ENCODE measurements at regions not wholly inside any gene's neighbourhood (a gene's known extent, or its start where the extent isn't known, plus 50 kb on each side); places are given as distances from the start of the nearest gene placed in this dataset.

DNA sequence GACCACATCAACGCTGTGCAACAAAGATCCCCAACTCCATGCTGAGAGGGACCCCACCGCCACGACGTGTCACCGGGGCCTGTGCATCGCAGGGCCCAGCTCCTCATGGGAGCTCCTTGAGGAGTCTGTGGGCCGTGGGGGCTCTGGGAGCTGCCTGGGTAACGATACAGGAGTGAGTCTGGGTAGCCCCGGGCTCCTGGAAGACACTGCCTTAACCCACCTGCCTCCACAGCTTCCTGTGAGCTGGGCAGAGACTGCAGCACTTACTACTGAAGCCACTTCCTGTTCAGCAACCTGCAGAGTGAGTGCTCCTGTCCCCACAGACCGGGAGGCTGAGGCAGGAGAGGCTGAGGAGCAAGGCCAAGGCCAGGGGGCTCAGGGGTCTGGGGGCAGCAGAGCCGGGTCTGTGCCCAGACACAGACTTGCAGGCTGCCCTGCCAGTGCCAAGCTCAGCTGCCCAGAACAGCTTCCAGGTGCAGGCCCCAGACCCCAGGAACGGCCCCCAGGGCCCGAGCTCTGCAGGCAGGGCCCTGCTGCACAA, 226.7 kb downstream of the BRD1 start:
- H3K36me3 ChIP-seq (ENCODE audit: control insufficient read depth in 2 of 2, insufficient read depth in 1 of 2, low read length in 2 of 2): no peaks in the 10 kb centered on the region
- H3K4me3 ChIP-seq (ENCODE audit: low read depth, low read length): no peak overlapping the region
- no peaks in the 10 kb centered on the region for H3K4me1 ChIP-seq (ENCODE audit: control insufficient read depth, insufficient read depth, low read length)
- H3K9me3 ChIP-seq (ENCODE audit: control insufficient read depth, insufficient read depth, low read depth, low read length): no peaks in the 10 kb centered on the region
- no peak for TF ChIP-seq IKZF3 (tag by site-specific recombination; IDR thresholded peaks at IDR 0.05)
- TF ChIP-seq ZBTB48 (tag by site-specific recombination; IDR thresholded peaks at IDR 0.05): no peak
- no peak for TF ChIP-seq ZNF169 (tag by site-specific recombination; IDR thresholded peaks at IDR 0.05)
- TF ChIP-seq ZBTB7A (tag by site-specific recombination; IDR thresholded peaks at IDR 0.05; ENCODE audit: low read depth): no peak
- TF ChIP-seq, protein P1, sequence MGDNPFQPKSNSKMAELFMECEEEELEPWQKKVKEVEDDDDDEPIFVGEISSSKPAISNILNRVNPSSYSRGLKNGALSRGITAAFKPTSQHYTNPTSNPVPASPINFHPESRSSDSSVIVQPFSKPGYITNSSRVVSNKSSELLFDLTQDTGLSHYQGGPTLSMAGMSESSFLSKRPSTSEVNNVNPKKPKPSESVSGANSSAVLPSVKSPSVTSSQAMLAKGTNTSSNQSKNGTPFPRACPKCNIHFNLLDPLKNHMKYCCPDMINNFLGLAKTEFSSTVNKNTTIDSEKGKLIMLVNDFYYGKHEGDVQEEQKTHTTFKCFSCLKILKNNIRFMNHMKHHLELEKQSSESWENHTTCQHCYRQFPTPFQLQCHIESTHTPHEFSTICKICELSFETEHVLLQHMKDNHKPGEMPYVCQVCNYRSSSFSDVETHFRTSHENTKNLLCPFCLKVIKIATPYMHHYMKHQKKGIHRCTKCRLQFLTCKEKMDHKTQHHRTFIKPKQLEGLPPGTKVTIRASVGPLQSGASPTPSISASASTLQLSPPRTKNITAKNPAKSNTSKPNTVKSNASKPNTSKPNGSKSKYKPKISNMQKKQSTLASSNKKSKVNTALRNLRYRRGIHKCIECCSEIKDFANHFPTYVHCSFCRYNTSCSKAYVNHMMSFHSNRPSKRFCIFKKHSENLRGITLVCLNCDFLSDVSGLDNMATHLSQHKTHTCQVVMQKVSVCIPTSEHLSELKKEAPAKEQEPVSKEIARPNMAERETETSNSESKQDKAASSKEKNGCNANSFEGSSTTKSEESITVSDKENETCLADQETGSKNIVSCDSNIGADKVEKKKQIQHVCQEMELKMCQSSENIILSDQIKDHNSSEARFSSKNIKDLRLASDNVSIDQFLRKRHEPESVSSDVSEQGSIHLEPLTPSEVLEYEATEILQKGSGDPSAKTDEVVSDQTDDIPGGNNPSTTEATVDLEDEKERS (tag by site-specific recombination; IDR thresholded peaks at IDR 0.05): no peak
- no peak for TF ChIP-seq ZNF837 (tag by site-specific recombination; IDR thresholded peaks at IDR 0.05)
- TF ChIP-seq ZNF664 (tag by site-specific recombination; IDR thresholded peaks at IDR 0.05): no peak
- TF ChIP-seq GFI1B (tag by site-specific recombination; IDR thresholded peaks at IDR 0.05): no peak
- TF ChIP-seq ZNF670 (tag by site-specific recombination; IDR thresholded peaks at IDR 0.05; ENCODE audit: low read depth): no peak
- no peak for TF ChIP-seq HOXA7 (CRISPR knock-in tag; IDR thresholded peaks at IDR 0.05; ENCODE audit: borderline replicate concordance)
- TF ChIP-seq ZNF529 (tag by site-specific recombination; IDR thresholded peaks at IDR 0.05; ENCODE audit: insufficient replicate concordance): no peak
- no peak for TF ChIP-seq ZNF366 (tag by site-specific recombination; conservative IDR thresholded peaks at IDR 0.05)
- TF ChIP-seq ZNF623 (tag by site-specific recombination; IDR thresholded peaks at IDR 0.05): no peak
- TF ChIP-seq ZNF600 (tag by site-specific recombination; IDR thresholded peaks at IDR 0.05): no peak
- no peak overlapping the region for H3K27ac ChIP-seq (ENCODE audit: extremely low read depth, low read depth, low read length)
- ChIA-PET POLR2A (no interaction called here), CTCF (interaction anchor here (1.0 kb wide), 1 partner anchor 32 kb away, joined by 3 read pairs; no protein-coding TSS in a partner anchor)

DNA sequence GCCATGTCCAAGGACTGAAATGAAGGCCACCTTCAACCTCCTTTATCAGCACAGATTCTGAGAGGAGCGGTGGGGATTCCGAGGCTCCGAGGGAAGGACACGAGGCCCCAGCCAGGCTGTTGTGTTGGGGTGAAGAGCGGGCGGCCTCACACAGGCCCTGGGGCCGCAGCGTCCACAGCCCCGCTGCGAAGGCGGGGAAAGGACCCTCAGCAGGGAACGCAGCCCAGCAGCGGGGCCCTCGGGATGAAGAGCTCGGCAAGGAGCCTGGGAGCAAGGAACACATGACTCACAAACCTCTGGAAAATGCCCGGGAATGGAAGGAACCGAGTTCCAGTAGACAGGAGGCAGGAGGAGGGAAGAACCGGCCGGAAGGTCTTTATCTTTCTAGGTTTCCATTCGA, 227.2 kb downstream of the BRD1 start:
- no peaks in the 10 kb centered on the region for H3K9me3 ChIP-seq (ENCODE audit: control insufficient read depth, insufficient read depth, low read depth, low read length)
- H3K27ac ChIP-seq (ENCODE audit: extremely low read depth, low read depth, low read length): no peak overlapping the region
- POLR2A ChIA-PET: no interaction called here
- no peak overlapping the region for H3K4me3 ChIP-seq (ENCODE audit: low read depth, low read length)
- no peaks in the 10 kb centered on the region for H3K36me3 ChIP-seq (ENCODE audit: control insufficient read depth in 2 of 2, insufficient read depth in 1 of 2, low read length in 2 of 2)
- no peaks in the 10 kb centered on the region for H3K4me1 ChIP-seq (ENCODE audit: control insufficient read depth, insufficient read depth, low read length)
- CTCF ChIA-PET: interaction anchor here (1.0 kb wide), 1 partner anchor 32 kb away, joined by 3 read pairs; no protein-coding TSS in a partner anchor
- TF ChIP-seq, protein P2, sequence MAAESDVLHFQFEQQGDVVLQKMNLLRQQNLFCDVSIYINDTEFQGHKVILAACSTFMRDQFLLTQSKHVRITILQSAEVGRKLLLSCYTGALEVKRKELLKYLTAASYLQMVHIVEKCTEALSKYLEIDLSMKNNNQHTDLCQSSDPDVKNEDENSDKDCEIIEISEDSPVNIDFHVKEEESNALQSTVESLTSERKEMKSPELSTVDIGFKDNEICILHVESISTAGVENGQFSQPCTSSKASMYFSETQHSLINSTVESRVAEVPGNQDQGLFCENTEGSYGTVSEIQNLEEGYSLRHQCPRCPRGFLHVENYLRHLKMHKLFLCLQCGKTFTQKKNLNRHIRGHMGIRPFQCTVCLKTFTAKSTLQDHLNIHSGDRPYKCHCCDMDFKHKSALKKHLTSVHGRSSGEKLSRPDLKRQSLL (tag by site-specific recombination; IDR thresholded peaks at IDR 0.05): no peak
- TF ChIP-seq ZNF211 (tag by site-specific recombination; IDR thresholded peaks at IDR 0.05; ENCODE audit: low read depth) (no peak), ZNF366 (tag by site-specific recombination; conservative IDR thresholded peaks at IDR 0.05) (no peak), ZNF530 (tag by site-specific recombination; IDR thresholded peaks at IDR 0.05; ENCODE audit: low read depth) (no peak), ZNF558 (tag by site-specific recombination; IDR thresholded peaks at IDR 0.05) (no peak), FEZF1 (tag by site-specific recombination; IDR thresholded peaks at IDR 0.05) (no peak), ZNF2 (tag by site-specific recombination; IDR thresholded peaks at IDR 0.05) (no peak), ZNF24 (tag by site-specific recombination; IDR thresholded peaks at IDR 0.05) (no peak), ZNF664 (tag by site-specific recombination; IDR thresholded peaks at IDR 0.05) (no peak), KLF8 (tag by site-specific recombination; IDR thresholded peaks at IDR 0.05) (no peak), ZNF596 (tag by site-specific recombination; IDR thresholded peaks at IDR 0.05) (no peak), ZNF600 (tag by site-specific recombination; IDR thresholded peaks at IDR 0.05) (no peak), ZBTB1 (tag by site-specific recombination; IDR thresholded peaks at IDR 0.05) (no peak), GLIS1 (tag by site-specific recombination; IDR thresholded peaks at IDR 0.05) (no peak), ZBTB7A (tag by site-specific recombination; IDR thresholded peaks at IDR 0.05; ENCODE audit: low read depth) (no peak), BCL11B (tag by site-specific recombination; IDR thresholded peaks at IDR 0.05; ENCODE audit: low read depth) (no peak), ZNF544 (tag by site-specific recombination; IDR thresholded peaks at IDR 0.05) (no peak)
- TF ChIP-seq, protein P3, sequence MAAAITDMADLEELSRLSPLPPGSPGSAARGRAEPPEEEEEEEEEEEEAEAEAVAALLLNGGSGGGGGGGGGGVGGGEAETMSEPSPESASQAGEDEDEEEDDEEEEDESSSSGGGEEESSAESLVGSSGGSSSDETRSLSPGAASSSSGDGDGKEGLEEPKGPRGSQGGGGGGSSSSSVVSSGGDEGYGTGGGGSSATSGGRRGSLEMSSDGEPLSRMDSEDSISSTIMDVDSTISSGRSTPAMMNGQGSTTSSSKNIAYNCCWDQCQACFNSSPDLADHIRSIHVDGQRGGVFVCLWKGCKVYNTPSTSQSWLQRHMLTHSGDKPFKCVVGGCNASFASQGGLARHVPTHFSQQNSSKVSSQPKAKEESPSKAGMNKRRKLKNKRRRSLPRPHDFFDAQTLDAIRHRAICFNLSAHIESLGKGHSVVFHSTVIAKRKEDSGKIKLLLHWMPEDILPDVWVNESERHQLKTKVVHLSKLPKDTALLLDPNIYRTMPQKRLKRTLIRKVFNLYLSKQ (tag by site-specific recombination; IDR thresholded peaks at IDR 0.05; ENCODE audit: borderline replicate concordance): no peak
- TF ChIP-seq, protein P4, sequence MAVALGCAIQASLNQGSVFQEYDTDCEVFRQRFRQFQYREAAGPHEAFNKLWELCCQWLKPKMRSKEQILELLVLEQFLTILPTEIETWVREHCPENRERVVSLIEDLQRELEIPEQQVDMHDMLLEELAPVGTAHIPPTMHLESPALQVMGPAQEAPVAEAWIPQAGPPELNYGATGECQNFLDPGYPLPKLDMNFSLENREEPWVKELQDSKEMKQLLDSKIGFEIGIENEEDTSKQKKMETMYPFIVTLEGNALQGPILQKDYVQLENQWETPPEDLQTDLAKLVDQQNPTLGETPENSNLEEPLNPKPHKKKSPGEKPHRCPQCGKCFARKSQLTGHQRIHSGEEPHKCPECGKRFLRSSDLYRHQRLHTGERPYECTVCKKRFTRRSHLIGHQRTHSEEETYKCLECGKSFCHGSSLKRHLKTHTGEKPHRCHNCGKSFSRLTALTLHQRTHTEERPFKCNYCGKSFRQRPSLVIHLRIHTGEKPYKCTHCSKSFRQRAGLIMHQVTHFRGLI (tag by site-specific recombination; IDR thresholded peaks at IDR 0.05): no peak
